Fibroblast of lung (primary cell): ENCODE measurements at regions not wholly inside any gene's neighbourhood (a gene's known extent, or its start where the extent isn't known, plus 50 kb on each side); places are given as distances from the start of the nearest gene placed in this dataset.

Experiments
- CTCF ChIP-seq, 2 donors: IDR thresholded peaks in 1 of 2; conservative IDR thresholded peaks in 1 of 2; 1 replicate in 1 of 2; 2 replicates in 1 of 2; pipeline ENCODE4 v1.5.1; 2011 to 2012; ENCODE audit warnings: low read length in 2 of 2, control low read depth in 1 of 2, inconsistent platforms in 1 of 2, low read depth in 1 of 2, mild to moderate bottlenecking in 1 of 2
- EZH2 ChIP-seq: IDR thresholded peaks from 2 replicates; pipeline ENCODE4 v1.5.1; 2012; ENCODE audit warnings: low read length, control low read depth, mild to moderate bottlenecking; ENCODE audit errors: missing control alignments

GRCh38 chr4:58543465-58543864 lies 1433.3 kb upstream of the IGFBP7 start:
- TF ChIP-seq CTCF (conservative IDR thresholded peaks at IDR 0.05 in 1 of 2, IDR thresholded peaks at IDR 0.05 in 1 of 2; ENCODE audit: low read depth in 1 of 2, low read length in 2 of 2) (no peak), EZH2 (no peak)
